ENCODE measurements at regions not wholly inside any gene's neighbourhood (a gene's known extent, or its start where the extent isn't known, plus 50 kb on each side); places are given as distances from the start of the nearest gene placed in this dataset.

DNA sequence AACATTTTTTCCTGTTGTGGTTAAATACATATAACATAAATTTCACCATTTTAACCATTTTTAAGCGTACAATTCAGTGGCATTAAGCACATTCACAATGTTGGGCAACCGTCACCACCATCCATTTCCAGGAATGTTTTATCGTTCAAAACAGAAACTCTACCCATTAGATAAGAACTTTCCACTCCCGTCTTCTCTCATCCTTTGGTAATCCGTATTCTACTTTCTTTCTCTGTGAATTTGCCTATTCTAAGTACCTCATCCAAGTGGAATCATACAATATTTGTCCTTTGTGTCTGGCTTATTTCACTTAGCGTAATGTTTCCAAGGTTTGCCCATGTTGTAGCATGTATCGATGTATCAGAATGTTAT is 336.0 kb downstream of the RRAGC start:
- in situ Hi-C loops (cut with HindIII; ENCODE audit: low sequenced_read_pairs), result no loop called here
- TF ChIP-seq, protein P1, sequence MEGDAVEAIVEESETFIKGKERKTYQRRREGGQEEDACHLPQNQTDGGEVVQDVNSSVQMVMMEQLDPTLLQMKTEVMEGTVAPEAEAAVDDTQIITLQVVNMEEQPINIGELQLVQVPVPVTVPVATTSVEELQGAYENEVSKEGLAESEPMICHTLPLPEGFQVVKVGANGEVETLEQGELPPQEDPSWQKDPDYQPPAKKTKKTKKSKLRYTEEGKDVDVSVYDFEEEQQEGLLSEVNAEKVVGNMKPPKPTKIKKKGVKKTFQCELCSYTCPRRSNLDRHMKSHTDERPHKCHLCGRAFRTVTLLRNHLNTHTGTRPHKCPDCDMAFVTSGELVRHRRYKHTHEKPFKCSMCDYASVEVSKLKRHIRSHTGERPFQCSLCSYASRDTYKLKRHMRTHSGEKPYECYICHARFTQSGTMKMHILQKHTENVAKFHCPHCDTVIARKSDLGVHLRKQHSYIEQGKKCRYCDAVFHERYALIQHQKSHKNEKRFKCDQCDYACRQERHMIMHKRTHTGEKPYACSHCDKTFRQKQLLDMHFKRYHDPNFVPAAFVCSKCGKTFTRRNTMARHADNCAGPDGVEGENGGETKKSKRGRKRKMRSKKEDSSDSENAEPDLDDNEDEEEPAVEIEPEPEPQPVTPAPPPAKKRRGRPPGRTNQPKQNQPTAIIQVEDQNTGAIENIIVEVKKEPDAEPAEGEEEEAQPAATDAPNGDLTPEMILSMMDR (IDR thresholded peaks at IDR 0.05; ENCODE audit: low read depth, low read length), result no peak
- no peak overlapping the region for H3K4me3 ChIP-seq (ENCODE audit: low read depth, low read length)

DNA sequence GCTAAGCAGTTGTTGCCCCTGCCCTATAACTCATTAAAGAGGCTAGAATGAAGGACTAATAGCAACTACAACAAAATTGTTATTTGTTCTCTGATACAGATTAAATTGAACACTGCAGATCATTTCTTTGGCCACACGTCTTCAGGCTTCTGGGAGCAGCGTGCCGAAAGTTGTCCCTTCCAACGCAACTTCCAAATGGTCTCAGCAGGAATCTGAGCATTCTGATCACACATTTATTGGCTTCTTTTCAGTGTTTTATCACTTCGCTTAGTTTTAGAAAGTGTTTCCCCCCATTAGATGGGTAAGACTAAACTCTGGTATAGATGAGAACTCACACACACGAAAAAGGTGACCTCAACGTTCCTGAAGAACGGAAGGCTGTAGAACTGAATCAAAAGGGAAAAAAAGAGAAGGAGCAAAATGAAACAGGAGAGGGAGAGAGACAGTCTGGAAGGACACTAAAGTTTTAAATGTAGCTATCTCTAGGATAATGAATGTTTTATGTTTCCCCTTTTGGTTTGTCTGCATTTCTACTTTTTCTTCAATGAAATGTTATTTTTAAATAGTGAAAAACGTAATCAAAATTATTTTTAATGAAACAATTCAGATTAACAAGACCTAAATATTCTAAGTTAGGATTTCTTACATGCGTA is 336.5 kb downstream of the RRAGC start:
- no peak overlapping the region for H3K4me3 ChIP-seq (ENCODE audit: low read depth, low read length)
- in situ Hi-C loops (cut with HindIII; ENCODE audit: low sequenced_read_pairs), result no loop called here
- TF ChIP-seq, protein P1 (IDR thresholded peaks at IDR 0.05; ENCODE audit: low read depth, low read length), result no peak
- no peak for DNase-seq (ENCODE audit: low read depth, low spot score)

More for the DNA sequence above, 336.0 kb downstream of the RRAGC start:
- no peak for DNase-seq (ENCODE audit: low read depth, low spot score)

DNA sequence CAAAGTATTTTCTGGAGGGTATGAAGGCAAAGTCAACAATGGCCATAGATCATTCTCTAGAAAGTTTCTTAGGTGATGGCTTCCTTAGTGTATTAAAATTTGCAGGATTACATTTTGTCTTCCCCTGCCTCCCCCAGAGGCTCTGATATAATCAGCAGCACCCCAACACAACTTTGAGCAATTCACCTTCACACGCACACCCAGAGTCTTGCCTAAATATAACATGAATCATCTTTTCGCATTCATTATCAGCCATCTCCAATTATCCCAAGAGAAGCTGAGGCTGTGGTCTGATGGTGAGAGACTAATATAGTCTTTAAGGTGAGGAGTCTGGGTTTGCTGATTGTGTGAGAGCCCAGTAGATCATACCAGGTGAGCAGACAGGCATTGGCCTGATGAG is 343.0 kb downstream of the RRAGC start:
- no peak overlapping the region for H3K4me3 ChIP-seq (ENCODE audit: low read depth, low read length)
- TF ChIP-seq, protein P1 (IDR thresholded peaks at IDR 0.05; ENCODE audit: low read depth, low read length), result no peak
- no peak for DNase-seq (ENCODE audit: low read depth, low spot score)
- in situ Hi-C loops (cut with HindIII; ENCODE audit: low sequenced_read_pairs), result no loop called here

DNA sequence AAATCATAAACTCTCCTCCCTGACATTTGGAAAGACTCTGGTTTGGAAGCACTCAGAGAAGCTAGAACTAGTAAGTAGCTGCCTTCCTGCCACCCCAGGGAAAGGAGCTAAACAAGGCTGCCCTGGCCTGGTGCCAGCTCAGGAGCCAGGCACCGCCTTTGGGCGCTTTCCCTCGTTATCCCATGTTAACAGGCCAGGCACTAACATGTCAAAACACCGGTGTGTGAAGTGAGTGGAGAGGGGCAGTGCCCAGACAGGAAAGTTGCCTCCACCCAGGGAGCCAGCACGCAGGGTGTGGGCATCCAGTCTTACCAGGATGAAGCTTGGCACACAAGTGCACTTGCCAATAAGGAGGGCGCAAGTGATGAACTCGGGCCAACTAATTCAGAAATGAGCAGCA is 346.8 kb downstream of the RRAGC start:
- no peak for DNase-seq (ENCODE audit: low read depth, low spot score)
- no peak overlapping the region for H3K4me3 ChIP-seq (ENCODE audit: low read depth, low read length)
- in situ Hi-C loops (cut with HindIII; ENCODE audit: low sequenced_read_pairs), result no loop called here
- TF ChIP-seq, protein P1 (IDR thresholded peaks at IDR 0.05; ENCODE audit: low read depth, low read length), result no peak

DNA sequence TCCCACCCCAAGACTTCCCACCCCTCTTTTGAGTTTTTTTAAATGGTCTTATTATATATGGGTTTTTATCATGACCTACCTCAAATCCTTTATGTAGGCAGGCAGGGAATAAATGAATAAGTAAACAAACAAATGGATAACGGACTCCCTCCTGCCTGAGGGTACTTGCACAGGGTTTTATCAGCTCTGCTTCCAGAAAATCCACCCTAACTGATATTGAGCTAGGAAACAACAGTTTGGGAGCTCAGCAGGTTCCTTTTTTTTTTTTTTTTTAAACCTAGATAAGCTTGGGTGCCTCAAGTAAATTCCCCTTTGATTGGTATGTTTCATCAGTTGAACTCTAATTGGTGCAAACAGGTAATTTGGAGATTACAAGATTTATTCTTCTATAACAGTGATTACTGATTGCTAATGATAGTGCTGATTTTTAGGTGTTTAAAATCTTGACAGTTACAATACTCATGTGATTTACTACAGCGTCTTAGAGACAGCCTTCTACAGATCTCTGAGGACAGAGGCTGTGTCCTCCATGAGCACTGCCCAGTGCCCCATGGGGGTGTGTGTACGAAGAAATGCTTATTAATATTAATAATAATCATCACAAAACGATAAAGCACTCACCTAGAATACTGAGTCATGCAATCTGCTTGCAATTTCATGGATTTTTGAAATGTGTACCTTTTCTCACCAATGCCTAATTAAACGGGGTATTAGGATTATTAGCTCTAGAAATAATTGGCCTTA is 347.4 kb downstream of the RRAGC start:
- no peak overlapping the region for H3K4me3 ChIP-seq (ENCODE audit: low read depth, low read length)
- in situ Hi-C loops (cut with HindIII; ENCODE audit: low sequenced_read_pairs), result no loop called here
- TF ChIP-seq, protein P1 (IDR thresholded peaks at IDR 0.05; ENCODE audit: low read depth, low read length), result no peak
- DNase-seq (ENCODE audit: low read depth, low spot score), result no peak

DNA sequence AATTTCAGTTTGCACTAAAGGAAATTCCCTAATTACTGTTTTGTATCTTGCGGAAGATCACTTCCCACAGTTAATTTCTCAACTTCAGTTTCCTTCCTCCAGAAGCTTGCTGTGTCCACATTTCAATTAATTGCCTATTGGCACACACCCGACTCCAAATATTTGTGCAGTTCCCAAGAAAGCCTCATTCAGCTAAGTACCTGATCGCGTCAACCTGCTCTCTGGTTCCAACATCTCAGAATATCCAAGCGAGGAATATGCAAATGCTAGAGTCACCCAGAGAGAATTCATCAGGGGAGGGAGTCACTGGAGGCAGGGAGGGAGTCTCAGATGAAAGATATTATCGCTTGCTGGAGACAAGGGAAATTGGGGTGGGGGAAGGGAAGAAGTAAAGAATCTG is 351.3 kb downstream of the RRAGC start:
- in situ Hi-C loops (cut with HindIII; ENCODE audit: low sequenced_read_pairs), result no loop called here
- no peak for DNase-seq (ENCODE audit: low read depth, low spot score)
- TF ChIP-seq, protein P1 (IDR thresholded peaks at IDR 0.05; ENCODE audit: low read depth, low read length), result no peak
- no peak overlapping the region for H3K4me3 ChIP-seq (ENCODE audit: low read depth, low read length)

Data from astrocyte of the spinal cord (primary cell).